Fibroblast of villous mesenchyme (primary cell): ENCODE measurements at regions not wholly inside any gene's neighbourhood (a gene's known extent, or its start where the extent isn't known, plus 50 kb on each side); places are given as distances from the start of the nearest gene placed in this dataset.

ENCODE experiments used
- DNase-seq: peaks from one replicate; pipeline ENCODE4 v3.0.0-alpha.2; 2010; ENCODE audit warnings: low read depth
- H3K4me3 ChIP-seq: 2 replicates; pipeline ENCODE4 v1.5.1; 2011; ENCODE audit warnings: low read depth, mild to moderate bottlenecking, low read length
- CTCF ChIP-seq: IDR thresholded peaks from 2 replicates; pipeline ENCODE4 v1.5.1; 2012; ENCODE audit warnings: low read depth, mild to moderate bottlenecking, low read length; ENCODE audit not compliant: insufficient read depth

- H3K4me3 ChIP-seq = no peak overlapping the region
- no peak for DNase-seq
- no peak for TF ChIP-seq CTCF
These were observed 172.3 kb downstream of the KATNIP start for GRCh38 chr16:27722207-27722606.

DNA sequence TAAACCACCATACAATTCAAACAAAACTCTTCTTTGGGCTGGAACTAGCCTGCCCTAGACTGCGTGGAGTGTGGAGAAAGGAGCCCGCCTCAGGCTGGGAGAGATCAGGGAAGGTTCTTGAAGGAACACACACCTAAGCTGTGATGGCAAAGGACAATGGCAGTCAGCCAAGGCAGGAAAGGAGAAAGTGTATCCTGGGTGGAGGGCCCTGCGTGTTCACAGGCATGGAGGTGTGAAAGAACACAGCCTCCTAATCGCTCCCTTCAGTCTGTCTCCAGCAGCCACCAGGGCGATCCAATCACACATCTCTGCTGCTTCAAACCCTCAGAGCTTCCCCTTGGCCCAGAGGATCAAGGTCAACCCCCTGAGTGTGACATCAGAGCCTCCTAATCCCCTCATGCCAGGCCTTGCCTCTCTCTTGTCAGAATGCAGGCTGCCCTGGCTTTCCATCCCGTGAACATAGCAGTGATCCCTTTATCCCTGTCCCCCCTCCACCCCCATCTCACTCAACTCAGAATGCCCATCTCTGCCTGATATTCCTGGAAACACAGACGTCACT, 173.0 kb downstream of the KATNIP start:
- TF ChIP-seq CTCF = no peak
- no peak for DNase-seq
- H3K4me3 ChIP-seq = no peak overlapping the region

- no peak for TF ChIP-seq CTCF
- no peak overlapping the region for H3K4me3 ChIP-seq
- no peak for DNase-seq
These were observed 174.0 kb downstream of the KATNIP start for GRCh38 chr16:27723711-27724481.

GRCh38 chr16:27724482-27725235, 174.7 kb downstream of the KATNIP start:
- DNase-seq = peak; percentile 80
- no peak for TF ChIP-seq CTCF
- H3K4me3 ChIP-seq = no peak overlapping the region

GRCh38 chr16:27725236-27726000, 175.5 kb downstream of the KATNIP start:
- no peak for TF ChIP-seq CTCF
- DNase-seq = no peak
- H3K4me3 ChIP-seq = no peak overlapping the region

- no peak overlapping the region for H3K4me3 ChIP-seq
- DNase-seq = peak; percentile 49
- TF ChIP-seq CTCF = no peak
These were observed 176.8 kb downstream of the KATNIP start for GRCh38 chr16:27726621-27727261.
